HCT116 (cell line): ENCODE measurements at regions not wholly inside any gene's neighbourhood (a gene's known extent, or its start where the extent isn't known, plus 50 kb on each side); places are given as distances from the start of the nearest gene placed in this dataset.
"Not testable (repeated sequence)": the region's sequence is repeated elsewhere in the genome, so short reads cannot be mapped to it uniquely, and the experiment has no call there.

Experiments used
- CEBPB ChIP-seq: IDR thresholded peaks from 2 replicates; pipeline ENCODE4 v1.6.1; 2012; ENCODE audit warnings: low read depth
- EZH2 ChIP-seq: fragments of 200-600 bp; sonication (generic); IDR thresholded peaks from 2 replicates; pipeline ENCODE4 v1.6.1; 2017; ENCODE audit warnings: antibody characterized with exemption, mixed run types
- EZH2phosphoT487 ChIP-seq: fragments of 200-600 bp; IDR thresholded peaks from 2 replicates; pipeline ENCODE4 v1.6.1; 2018; ENCODE audit warnings: antibody characterized with exemption, borderline replicate concordance
- JUND ChIP-seq: IDR thresholded peaks from 2 replicates; pipeline ENCODE4 v1.6.1; 2012
- POLR2A ChIP-seq: IDR thresholded peaks from 2 replicates; pipeline ENCODE4 v1.7.0; 2011; ENCODE audit warnings: borderline replicate concordance; ENCODE audit not compliant: insufficient read depth, insufficient read length; ENCODE audit errors: extremely low read depth
- RAD21 ChIP-seq: IDR thresholded peaks from 2 replicates; pipeline ENCODE4 v1.6.1; 2012; ENCODE audit warnings: low read depth, mild to moderate bottlenecking
- SIN3A ChIP-seq: IDR thresholded peaks from 2 replicates; pipeline ENCODE4 v1.6.1; 2012; ENCODE audit warnings: low read depth
- SRF ChIP-seq: IDR thresholded peaks from 2 replicates; pipeline ENCODE4 v1.6.1; 2012; ENCODE audit warnings: low read depth
- ZNF274 ChIP-seq: fragments of 200-500 bp; sonication (Bioruptor generic); IDR thresholded peaks from 2 replicates; pipeline ENCODE4 v1.6.1; 2014; ENCODE audit warnings: mild to moderate bottlenecking, low read depth, low read length, inconsistent platforms
- TF ChIP-seq, protein P1 (sequence below), 3 experiments: fragments of 200-600 bp in 1 of 3; sonication (generic) in 1 of 3; IDR thresholded peaks in 2 of 3; conservative IDR thresholded peaks in 1 of 3; 2 replicates each; pipeline ENCODE4 v1.5.1; 2012 to 2017; ENCODE audit warnings: low read depth in 2 of 3, low read length in 2 of 3, antibody characterized with exemption in 1 of 3, borderline replicate concordance in 1 of 3, control low read depth in 1 of 3, mild to moderate bottlenecking in 1 of 3, mixed read lengths in 1 of 3, mixed run types in 1 of 3, moderate library complexity in 1 of 3; ENCODE audit not compliant: insufficient read depth in 1 of 3
- TF ChIP-seq, protein P2 (sequence below): IDR thresholded peaks from 2 replicates; pipeline ENCODE4 v1.6.1; 2012
- TF ChIP-seq, protein P3 (sequence below): IDR thresholded peaks from 2 replicates; pipeline ENCODE4 v1.6.1; 2011; ENCODE audit warnings: mild to moderate bottlenecking, low read length, moderate library complexity; ENCODE audit not compliant: insufficient replicate concordance; ENCODE audit errors: extremely low read depth
- TF ChIP-seq, protein P4 (sequence below): IDR thresholded peaks from 2 replicates; pipeline ENCODE4 v1.6.1; 2012; ENCODE audit warnings: low read depth
- TF ChIP-seq, protein P5 (sequence below): IDR thresholded peaks from 2 replicates; pipeline ENCODE4 v1.6.1; 2012

DNA sequence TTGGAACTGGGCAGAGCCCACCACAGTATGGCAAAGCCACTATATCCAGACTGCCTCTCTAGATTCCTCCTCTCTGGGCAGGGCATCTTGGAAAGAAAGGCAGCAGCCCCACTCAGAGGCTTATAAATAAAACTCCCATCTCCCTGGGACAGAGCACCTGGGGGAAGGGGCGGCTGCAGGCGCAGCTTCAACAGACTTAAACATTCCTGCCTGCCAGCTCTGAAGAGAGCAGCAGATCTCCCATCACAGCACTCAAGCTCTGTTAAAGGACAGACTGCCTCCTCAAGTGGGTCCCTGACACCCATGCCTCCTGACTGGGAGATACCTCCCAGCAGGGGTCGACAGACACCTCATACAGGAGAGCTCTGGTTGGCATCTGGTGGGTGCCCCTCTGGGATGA is 193.6 kb downstream of the MREG start:
- TF ChIP-seq CEBPB, EZH2phosphoT487, SRF, POLR2A, ZNF274, SIN3A, EZH2, RAD21, JUND: not testable (repeated sequence)
- TF ChIP-seq, protein P1, sequence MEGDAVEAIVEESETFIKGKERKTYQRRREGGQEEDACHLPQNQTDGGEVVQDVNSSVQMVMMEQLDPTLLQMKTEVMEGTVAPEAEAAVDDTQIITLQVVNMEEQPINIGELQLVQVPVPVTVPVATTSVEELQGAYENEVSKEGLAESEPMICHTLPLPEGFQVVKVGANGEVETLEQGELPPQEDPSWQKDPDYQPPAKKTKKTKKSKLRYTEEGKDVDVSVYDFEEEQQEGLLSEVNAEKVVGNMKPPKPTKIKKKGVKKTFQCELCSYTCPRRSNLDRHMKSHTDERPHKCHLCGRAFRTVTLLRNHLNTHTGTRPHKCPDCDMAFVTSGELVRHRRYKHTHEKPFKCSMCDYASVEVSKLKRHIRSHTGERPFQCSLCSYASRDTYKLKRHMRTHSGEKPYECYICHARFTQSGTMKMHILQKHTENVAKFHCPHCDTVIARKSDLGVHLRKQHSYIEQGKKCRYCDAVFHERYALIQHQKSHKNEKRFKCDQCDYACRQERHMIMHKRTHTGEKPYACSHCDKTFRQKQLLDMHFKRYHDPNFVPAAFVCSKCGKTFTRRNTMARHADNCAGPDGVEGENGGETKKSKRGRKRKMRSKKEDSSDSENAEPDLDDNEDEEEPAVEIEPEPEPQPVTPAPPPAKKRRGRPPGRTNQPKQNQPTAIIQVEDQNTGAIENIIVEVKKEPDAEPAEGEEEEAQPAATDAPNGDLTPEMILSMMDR (IDR thresholded peaks at IDR 0.05 in 2 of 3, conservative IDR thresholded peaks at IDR 0.05 in 1 of 3; ENCODE audit: borderline replicate concordance in 1 of 3, insufficient read depth in 1 of 3, low read depth in 2 of 3, low read length in 2 of 3), result not testable (repeated sequence)
- TF ChIP-seq, protein P2, sequence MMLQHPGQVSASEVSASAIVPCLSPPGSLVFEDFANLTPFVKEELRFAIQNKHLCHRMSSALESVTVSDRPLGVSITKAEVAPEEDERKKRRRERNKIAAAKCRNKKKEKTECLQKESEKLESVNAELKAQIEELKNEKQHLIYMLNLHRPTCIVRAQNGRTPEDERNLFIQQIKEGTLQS, result not testable (repeated sequence)
- TF ChIP-seq, protein P3, sequence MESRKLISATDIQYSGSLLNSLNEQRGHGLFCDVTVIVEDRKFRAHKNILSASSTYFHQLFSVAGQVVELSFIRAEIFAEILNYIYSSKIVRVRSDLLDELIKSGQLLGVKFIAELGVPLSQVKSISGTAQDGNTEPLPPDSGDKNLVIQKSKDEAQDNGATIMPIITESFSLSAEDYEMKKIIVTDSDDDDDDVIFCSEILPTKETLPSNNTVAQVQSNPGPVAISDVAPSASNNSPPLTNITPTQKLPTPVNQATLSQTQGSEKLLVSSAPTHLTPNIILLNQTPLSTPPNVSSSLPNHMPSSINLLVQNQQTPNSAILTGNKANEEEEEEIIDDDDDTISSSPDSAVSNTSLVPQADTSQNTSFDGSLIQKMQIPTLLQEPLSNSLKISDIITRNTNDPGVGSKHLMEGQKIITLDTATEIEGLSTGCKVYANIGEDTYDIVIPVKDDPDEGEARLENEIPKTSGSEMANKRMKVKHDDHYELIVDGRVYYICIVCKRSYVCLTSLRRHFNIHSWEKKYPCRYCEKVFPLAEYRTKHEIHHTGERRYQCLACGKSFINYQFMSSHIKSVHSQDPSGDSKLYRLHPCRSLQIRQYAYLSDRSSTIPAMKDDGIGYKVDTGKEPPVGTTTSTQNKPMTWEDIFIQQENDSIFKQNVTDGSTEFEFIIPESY, result not testable (repeated sequence)
- TF ChIP-seq, protein P4, sequence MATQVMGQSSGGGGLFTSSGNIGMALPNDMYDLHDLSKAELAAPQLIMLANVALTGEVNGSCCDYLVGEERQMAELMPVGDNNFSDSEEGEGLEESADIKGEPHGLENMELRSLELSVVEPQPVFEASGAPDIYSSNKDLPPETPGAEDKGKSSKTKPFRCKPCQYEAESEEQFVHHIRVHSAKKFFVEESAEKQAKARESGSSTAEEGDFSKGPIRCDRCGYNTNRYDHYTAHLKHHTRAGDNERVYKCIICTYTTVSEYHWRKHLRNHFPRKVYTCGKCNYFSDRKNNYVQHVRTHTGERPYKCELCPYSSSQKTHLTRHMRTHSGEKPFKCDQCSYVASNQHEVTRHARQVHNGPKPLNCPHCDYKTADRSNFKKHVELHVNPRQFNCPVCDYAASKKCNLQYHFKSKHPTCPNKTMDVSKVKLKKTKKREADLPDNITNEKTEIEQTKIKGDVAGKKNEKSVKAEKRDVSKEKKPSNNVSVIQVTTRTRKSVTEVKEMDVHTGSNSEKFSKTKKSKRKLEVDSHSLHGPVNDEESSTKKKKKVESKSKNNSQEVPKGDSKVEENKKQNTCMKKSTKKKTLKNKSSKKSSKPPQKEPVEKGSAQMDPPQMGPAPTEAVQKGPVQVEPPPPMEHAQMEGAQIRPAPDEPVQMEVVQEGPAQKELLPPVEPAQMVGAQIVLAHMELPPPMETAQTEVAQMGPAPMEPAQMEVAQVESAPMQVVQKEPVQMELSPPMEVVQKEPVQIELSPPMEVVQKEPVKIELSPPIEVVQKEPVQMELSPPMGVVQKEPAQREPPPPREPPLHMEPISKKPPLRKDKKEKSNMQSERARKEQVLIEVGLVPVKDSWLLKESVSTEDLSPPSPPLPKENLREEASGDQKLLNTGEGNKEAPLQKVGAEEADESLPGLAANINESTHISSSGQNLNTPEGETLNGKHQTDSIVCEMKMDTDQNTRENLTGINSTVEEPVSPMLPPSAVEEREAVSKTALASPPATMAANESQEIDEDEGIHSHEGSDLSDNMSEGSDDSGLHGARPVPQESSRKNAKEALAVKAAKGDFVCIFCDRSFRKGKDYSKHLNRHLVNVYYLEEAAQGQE, result not testable (repeated sequence)
- TF ChIP-seq, protein P5, sequence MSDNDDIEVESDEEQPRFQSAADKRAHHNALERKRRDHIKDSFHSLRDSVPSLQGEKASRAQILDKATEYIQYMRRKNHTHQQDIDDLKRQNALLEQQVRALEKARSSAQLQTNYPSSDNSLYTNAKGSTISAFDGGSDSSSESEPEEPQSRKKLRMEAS, result not testable (repeated sequence)
